Transverse colon (tissue), 4 donors: ENCODE measurements at regions not wholly inside any gene's neighbourhood (a gene's known extent, or its start where the extent isn't known, plus 50 kb on each side); places are given as distances from the start of the nearest gene placed in this dataset.

ENCODE experiments used
- POLR2A ChIP-seq: fragments of 450-650 bp; IDR thresholded peaks from one replicate; pipeline ENCODE4 v1.6.1; 2016; ENCODE audit warnings: antibody characterized with exemption, mild to moderate bottlenecking, moderate library complexity
- POLR2AphosphoS5 ChIP-seq, 3 donors: sonication (generic); formaldehyde crosslinking; IDR thresholded peaks; one replicate each; pipeline ENCODE4 v1.6.1; 2016; ENCODE audit warnings: antibody characterized with exemption in 3 of 3
- TF ChIP-seq, protein P1 (sequence below), 5 experiments: fragments of 200-600 bp in 3 of 5; fragments of 450-650 bp in 2 of 5; sonication (generic) in 3 of 5; IDR thresholded peaks; 1 replicate in 2 of 5; 2 replicates in 3 of 5; pipeline ENCODE4 v1.5.1; 2016 to 2017; ENCODE audit warnings: antibody characterized with exemption in 5 of 5, inconsistent platforms in 3 of 5, mild to moderate bottlenecking in 2 of 5, moderate library complexity in 1 of 5

DNA sequence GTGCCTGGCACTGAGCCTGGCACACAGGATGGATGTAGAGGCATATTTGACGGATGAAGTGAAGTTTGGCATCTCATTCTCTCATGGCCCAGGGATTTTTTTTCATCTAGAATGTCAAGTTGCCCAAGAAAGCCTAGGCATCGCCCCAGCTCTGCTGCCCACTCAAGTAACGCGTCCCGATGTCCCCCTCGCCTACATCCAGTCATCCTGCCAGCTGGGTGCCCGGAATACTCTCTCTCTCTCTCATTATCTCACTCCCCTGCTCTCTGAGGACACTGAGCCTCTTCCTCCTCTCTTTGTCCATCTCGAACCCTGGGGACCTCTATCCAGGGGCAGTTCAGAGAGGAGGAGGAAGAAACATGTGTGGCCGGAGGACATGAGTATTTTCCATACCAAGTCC is 142.3 kb upstream of the ZC3H12A start:
- TF ChIP-seq, protein P1, sequence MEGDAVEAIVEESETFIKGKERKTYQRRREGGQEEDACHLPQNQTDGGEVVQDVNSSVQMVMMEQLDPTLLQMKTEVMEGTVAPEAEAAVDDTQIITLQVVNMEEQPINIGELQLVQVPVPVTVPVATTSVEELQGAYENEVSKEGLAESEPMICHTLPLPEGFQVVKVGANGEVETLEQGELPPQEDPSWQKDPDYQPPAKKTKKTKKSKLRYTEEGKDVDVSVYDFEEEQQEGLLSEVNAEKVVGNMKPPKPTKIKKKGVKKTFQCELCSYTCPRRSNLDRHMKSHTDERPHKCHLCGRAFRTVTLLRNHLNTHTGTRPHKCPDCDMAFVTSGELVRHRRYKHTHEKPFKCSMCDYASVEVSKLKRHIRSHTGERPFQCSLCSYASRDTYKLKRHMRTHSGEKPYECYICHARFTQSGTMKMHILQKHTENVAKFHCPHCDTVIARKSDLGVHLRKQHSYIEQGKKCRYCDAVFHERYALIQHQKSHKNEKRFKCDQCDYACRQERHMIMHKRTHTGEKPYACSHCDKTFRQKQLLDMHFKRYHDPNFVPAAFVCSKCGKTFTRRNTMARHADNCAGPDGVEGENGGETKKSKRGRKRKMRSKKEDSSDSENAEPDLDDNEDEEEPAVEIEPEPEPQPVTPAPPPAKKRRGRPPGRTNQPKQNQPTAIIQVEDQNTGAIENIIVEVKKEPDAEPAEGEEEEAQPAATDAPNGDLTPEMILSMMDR (IDR thresholded peaks at IDR 0.05): no peak
- TF ChIP-seq POLR2AphosphoS5 (IDR thresholded peaks at IDR 0.05) (no peak), POLR2A (no peak)
